GM23338 (cell line): ENCODE measurements at regions not wholly inside any gene's neighbourhood (a gene's known extent, or its start where the extent isn't known, plus 50 kb on each side); places are given as distances from the start of the nearest gene placed in this dataset.

Source experiments
- ATAC-seq: fragments of 200-7000 bp; cut with Tn5 transposase; 3 replicates; pipeline ENCODE4 v1.9.1; 2020
- DNase-seq: peaks from one replicate; pipeline ENCODE4 v3.0.0-alpha.2; 2015; ENCODE audit warnings: low spot score
- H2AFZ ChIP-seq: fragments of 200-600 bp; sonication (generic); 2 replicates; pipeline ENCODE4 v1.8.0; 2016; ENCODE audit warnings: antibody characterized with exemption, mild to moderate bottlenecking, moderate library complexity
- H3F3A ChIP-seq: fragments of 200-600 bp; sonication (generic); replicated peaks from 2 replicates; pipeline ENCODE4 v1.8.0; 2017; ENCODE audit warnings: antibody characterized with exemption, mixed run types, low read depth
- H3K27ac ChIP-seq: fragments of 200-600 bp; sonication (generic); 2 replicates; pipeline ENCODE4 v1.6.1; 2016; ENCODE audit warnings: low read depth
- H3K27me3 ChIP-seq: fragments of 200-600 bp; sonication (generic); 2 replicates; pipeline ENCODE4 v1.8.0; 2016; ENCODE audit warnings: mild to moderate bottlenecking, mixed run types, moderate library complexity; ENCODE audit not compliant: insufficient read depth
- H3K36me3 ChIP-seq: fragments of 200-600 bp; sonication (generic); 2 replicates; pipeline ENCODE4 v1.8.0; 2016; ENCODE audit warnings: mild to moderate bottlenecking; ENCODE audit not compliant: insufficient read depth
- H3K4me1 ChIP-seq: fragments of 200-600 bp; sonication (generic); 2 replicates; pipeline ENCODE4 v1.8.0; 2016; ENCODE audit warnings: mild to moderate bottlenecking, moderate library complexity; ENCODE audit not compliant: insufficient read depth
- H3K4me2 ChIP-seq: fragments of 200-600 bp; sonication (generic); 2 replicates; pipeline ENCODE4 v1.7.1; 2017; ENCODE audit warnings: mixed run types
- H3K4me3 ChIP-seq: fragments of 200-600 bp; sonication (generic); 2 replicates; pipeline ENCODE4 v1.6.1; 2016; ENCODE audit warnings: mixed run types
- H3K79me2 ChIP-seq: fragments of 200-600 bp; sonication (generic); replicated peaks from 2 replicates; pipeline ENCODE4 v1.8.0; 2017; ENCODE audit warnings: mild to moderate bottlenecking; ENCODE audit not compliant: insufficient read depth
- H3K9me2 ChIP-seq: fragments of 200-600 bp; sonication (generic); 2 replicates; pipeline ENCODE4 v1.8.0; 2017; ENCODE audit not compliant: insufficient read depth
- H4K20me1 ChIP-seq: fragments of 200-600 bp; sonication (generic); replicated peaks from 2 replicates; pipeline ENCODE4 v1.8.0; 2017; ENCODE audit warnings: mild to moderate bottlenecking; ENCODE audit not compliant: insufficient read depth
- H3K27ac Mint-ChIP-seq: 2 replicates; pipeline ENCODE4 v1.8.0; 2020; ENCODE audit warnings: inconsistent platforms, mild to moderate bottlenecking, moderate library complexity, mixed read lengths
- H3K27me3 Mint-ChIP-seq: 3 replicates; pipeline ENCODE4 v1.8.0; 2022; ENCODE audit warnings: low read depth, mild to moderate bottlenecking, moderate library complexity, mixed read lengths, inconsistent platforms; ENCODE audit not compliant: insufficient read depth, poor library complexity
- H3K36me3 Mint-ChIP-seq: 3 replicates; pipeline ENCODE4 v1.8.0; 2021; ENCODE audit warnings: low read depth, mild to moderate bottlenecking, inconsistent platforms, moderate library complexity, mixed read lengths
- H3K4me1 Mint-ChIP-seq: 3 replicates; pipeline ENCODE4 v1.8.0; 2020; ENCODE audit warnings: mild to moderate bottlenecking, inconsistent platforms, mixed read lengths
- H3K4me3 Mint-ChIP-seq: 3 replicates; pipeline ENCODE4 v1.8.0; 2021; ENCODE audit warnings: moderate library complexity, mild to moderate bottlenecking, inconsistent platforms, mixed read lengths
- H3K9me3 Mint-ChIP-seq: 3 replicates; pipeline ENCODE4 v1.8.0; 2020; ENCODE audit warnings: moderate library complexity, mild to moderate bottlenecking, inconsistent platforms, mixed read lengths
- CREB1 ChIP-seq: fragments of 250-450 bp; sonication (Bioruptor Pico); IDR thresholded peaks from 2 replicates; pipeline ENCODE4 v1.5.0; 2020; ENCODE audit warnings: low read depth, mild to moderate bottlenecking, moderate library complexity
- EZH2phosphoT487 ChIP-seq: fragments of 200-600 bp; sonication (generic); IDR thresholded peaks from one replicate; pipeline ENCODE4 v1.8.1; 2018; ENCODE audit warnings: antibody characterized with exemption; ENCODE audit not compliant: unreplicated experiment
- REST ChIP-seq: IDR thresholded peaks from one replicate; pipeline ENCODE4 v1.6.1; 2018; ENCODE audit warnings: antibody characterized with exemption; ENCODE audit not compliant: unreplicated experiment
- STAT1 ChIP-seq: IDR thresholded peaks from one replicate; pipeline ENCODE4 v1.6.1; 2016; ENCODE audit warnings: antibody characterized with exemption; ENCODE audit not compliant: unreplicated experiment
- ZNF114 ChIP-seq: fragments of 250-450 bp; sonication (Bioruptor Pico); IDR thresholded peaks from 2 replicates; pipeline ENCODE4 v1.5.0; 2020; ENCODE audit warnings: mild to moderate bottlenecking, moderate library complexity
- ZNF331 ChIP-seq: fragments of 250-450 bp; sonication (Bioruptor Pico); IDR thresholded peaks from 2 replicates; pipeline ENCODE4 v1.5.0; 2020; ENCODE audit warnings: low read depth, mild to moderate bottlenecking, moderate library complexity
- ZNF462 ChIP-seq: fragments of 250-450 bp; sonication (Bioruptor Pico); IDR thresholded peaks from 2 replicates; pipeline ENCODE4 v1.5.0; 2020; ENCODE audit warnings: mild to moderate bottlenecking, moderate library complexity

GRCh38 chr18:24756385-24756784, 295.9 kb downstream of the HRH4 start (continued):
- TF ChIP-seq ZNF462 (CRISPR knock-in tag), result no peak
- no peak for TF ChIP-seq REST
- no peak for TF ChIP-seq ZNF114 (CRISPR knock-in tag)
- TF ChIP-seq ZNF331 (CRISPR knock-in tag), result no peak
- no peak for TF ChIP-seq CREB1

- no peaks in the 10 kb centered on the region for H3K36me3 Mint-ChIP-seq
- H3K27ac ChIP-seq, result no peak overlapping the region
- DNase-seq (no peak), ATAC-seq (no peak)
- H3K9me3 Mint-ChIP-seq, result peaks cover 11% of the 10 kb centered on the region
- H3K4me1 ChIP-seq, result 0 out of 2 replicates have a peak, but pooled peaks cover 12% of the 10 kb centered on the region
- H3K9me2 ChIP-seq, result no peaks in the 10 kb centered on the region
- H3K27ac Mint-ChIP-seq, result no peak overlapping the region
- peaks cover 3% of the 10 kb centered on the region for H3K27me3 Mint-ChIP-seq
- H3K79me2 ChIP-seq, result no peaks in the 10 kb centered on the region
- no peak overlapping the region for H2AFZ ChIP-seq
- no peaks in the 10 kb centered on the region for H3K36me3 ChIP-seq
- no peak overlapping the region for H3K4me3 Mint-ChIP-seq
- H3K4me2 ChIP-seq, result no peak overlapping the region
- no peaks in the 10 kb centered on the region for H3F3A ChIP-seq
- H4K20me1 ChIP-seq, result no peaks in the 10 kb centered on the region
- no peak overlapping the region for H3K4me3 ChIP-seq
- H3K27me3 ChIP-seq, result no peaks in the 10 kb centered on the region
- peaks cover 15% of the 10 kb centered on the region; the same call in 2 of the 3 replicates for H3K4me1 Mint-ChIP-seq
- no peak for TF ChIP-seq ZNF331 (CRISPR knock-in tag)
- no peak for TF ChIP-seq REST
- no peak for TF ChIP-seq CREB1
- TF ChIP-seq EZH2phosphoT487, result no peak
- no peak for TF ChIP-seq ZNF114 (CRISPR knock-in tag)
- TF ChIP-seq STAT1, result no peak
These were observed 296.7 kb downstream of the HRH4 start for GRCh38 chr18:24757134-24757533.
